H9 (cell line): ENCODE measurements at regions not wholly inside any gene's neighbourhood (a gene's known extent, or its start where the extent isn't known, plus 50 kb on each side); places are given as distances from the start of the nearest gene placed in this dataset.

Experiments
- DNase-seq: peaks from one replicate; pipeline ENCODE4 v3.0.0-alpha.2; 2017
- H2AFZ ChIP-seq: one replicate; pipeline ENCODE4 v1.6.1; 2013; ENCODE audit warnings: mild to moderate bottlenecking, low read length, control low read depth, moderate library complexity
- H2AK5ac ChIP-seq: 2 replicates; pipeline ENCODE4 v1.6.1; 2013; ENCODE audit warnings: low read length, control low read depth, mixed read lengths; ENCODE audit not compliant: insufficient read length
- H2BK120ac ChIP-seq: one replicate; pipeline ENCODE4 v1.6.1; 2013; ENCODE audit warnings: low read depth, mild to moderate bottlenecking, low read length, control low read depth, inconsistent platforms; ENCODE audit not compliant: poor library complexity, severe bottlenecking
- H2BK12ac ChIP-seq: 2 replicates; pipeline ENCODE4 v1.6.1; 2013; ENCODE audit warnings: low read length, control low read depth, mixed read lengths, low read depth; ENCODE audit not compliant: insufficient read length
- H2BK15ac ChIP-seq: 2 replicates; pipeline ENCODE4 v1.6.1; 2013; ENCODE audit warnings: low read depth, low read length, control low read depth
- H2BK20ac ChIP-seq: one replicate; pipeline ENCODE4 v1.6.1; 2013; ENCODE audit warnings: low read depth, mild to moderate bottlenecking, low read length, control low read depth, inconsistent platforms; ENCODE audit not compliant: poor library complexity, severe bottlenecking
- H2BK5ac ChIP-seq: 2 replicates; pipeline ENCODE4 v1.6.1; 2013; ENCODE audit warnings: low read length, control low read depth, mixed read lengths; ENCODE audit not compliant: insufficient read length
- H3K14ac ChIP-seq: 2 replicates; pipeline ENCODE4 v1.6.1; 2013; ENCODE audit warnings: low read length, control low read depth; ENCODE audit not compliant: insufficient read depth
- H3K18ac ChIP-seq: 2 replicates; pipeline ENCODE4 v1.6.1; 2013; ENCODE audit warnings: low read depth, mild to moderate bottlenecking, mixed read lengths, low read length, control low read depth; ENCODE audit not compliant: insufficient read length
- H3K23ac ChIP-seq: 2 replicates; pipeline ENCODE4 v1.6.1; 2013; ENCODE audit warnings: low read length, control low read depth, mixed read lengths, low read depth; ENCODE audit not compliant: insufficient read length
- H3K23me2 ChIP-seq: 2 replicates; pipeline ENCODE4 v1.6.1; 2013; ENCODE audit warnings: low read depth, mild to moderate bottlenecking, mixed read lengths, low read length, control low read depth; ENCODE audit not compliant: insufficient read length, poor library complexity, severe bottlenecking
- H3K27ac ChIP-seq: 2 replicates; pipeline ENCODE4 v1.5.1; 2013; ENCODE audit warnings: low read length, control low read depth, mixed read lengths, low read depth; ENCODE audit not compliant: insufficient read length
- H3K27me3 ChIP-seq: 2 replicates; pipeline ENCODE4 v1.6.1; 2013; ENCODE audit warnings: low read length, control low read depth, inconsistent platforms; ENCODE audit not compliant: insufficient read depth
- H3K4ac ChIP-seq: 2 replicates; pipeline ENCODE4 v1.6.1; 2013; ENCODE audit warnings: low read depth, mild to moderate bottlenecking, control low read depth, inconsistent platforms, low read length, moderate library complexity
- H3K4me1 ChIP-seq: 2 replicates; pipeline ENCODE4 v1.6.1; 2013; ENCODE audit warnings: low read length, control low read depth, inconsistent platforms; ENCODE audit not compliant: insufficient read depth
- H3K4me2 ChIP-seq: 2 replicates; pipeline ENCODE4 v1.6.1; 2013; ENCODE audit warnings: low read length, control low read depth, mixed read lengths; ENCODE audit not compliant: insufficient read length, insufficient read depth
- H3K56ac ChIP-seq: 2 replicates; pipeline ENCODE4 v1.6.1; 2013; ENCODE audit warnings: low read depth, mild to moderate bottlenecking, mixed read lengths, low read length, control low read depth; ENCODE audit not compliant: insufficient read length
- H3K79me1 ChIP-seq: 2 replicates; pipeline ENCODE4 v1.6.1; 2013; ENCODE audit warnings: low read depth, mild to moderate bottlenecking, moderate library complexity, low read length, control low read depth, inconsistent platforms; ENCODE audit not compliant: insufficient read depth, poor library complexity, severe bottlenecking
- H3K79me2 ChIP-seq: 2 replicates; pipeline ENCODE4 v1.6.1; 2013; ENCODE audit warnings: low read length, control low read depth, inconsistent platforms; ENCODE audit not compliant: insufficient read depth
- H3K9ac ChIP-seq: 2 replicates; pipeline ENCODE4 v1.6.1; 2013; ENCODE audit warnings: low read length, control low read depth, mixed read lengths; ENCODE audit not compliant: insufficient read length; ENCODE audit errors: extremely low read depth
- H3K9me3 ChIP-seq: one replicate; pipeline ENCODE4 v1.6.1; 2013; ENCODE audit warnings: low read depth, low read length, inconsistent platforms; ENCODE audit not compliant: control insufficient read depth
- H3T11ph ChIP-seq: one replicate; pipeline ENCODE4 v1.6.1; 2013; ENCODE audit warnings: mild to moderate bottlenecking, low read length, control low read depth, inconsistent platforms
- H4K20me1 ChIP-seq: one replicate; pipeline ENCODE4 v1.6.1; 2013; ENCODE audit not compliant: control insufficient read depth, insufficient read length, insufficient read depth
- H4K5ac ChIP-seq: 2 replicates; pipeline ENCODE4 v1.6.1; 2013; ENCODE audit warnings: low read depth, mild to moderate bottlenecking, mixed read lengths, low read length, control low read depth; ENCODE audit not compliant: insufficient read length
- H4K8ac ChIP-seq: replicated peaks from 2 replicates; pipeline ENCODE4 v1.6.1; 2013; ENCODE audit warnings: low read length, control low read depth, mixed read lengths, low read depth; ENCODE audit not compliant: insufficient read length
- H4K91ac ChIP-seq: 2 replicates; pipeline ENCODE4 v1.6.1; 2013; ENCODE audit warnings: low read depth, mild to moderate bottlenecking, moderate library complexity, mixed read lengths, low read length, control low read depth; ENCODE audit not compliant: insufficient read length
- H3K27ac Mint-ChIP-seq, 3 experiments: 2 replicates in 2 of 3; 3 replicates in 1 of 3; pipeline ENCODE4 v1.8.0; 2020 to 2021; ENCODE audit warnings: mixed read lengths in 3 of 3, mild to moderate bottlenecking in 1 of 3, moderate library complexity in 1 of 3
- H3K27me3 Mint-ChIP-seq: 2 replicates; pipeline ENCODE4 v1.8.0; 2021; ENCODE audit warnings: low read depth, mild to moderate bottlenecking, moderate library complexity, mixed read lengths
- H3K36me3 Mint-ChIP-seq, 3 experiments: 2 replicates in 2 of 3; 3 replicates in 1 of 3; pipeline ENCODE4 v1.8.0; 2020 to 2021; ENCODE audit warnings: low read depth in 3 of 3, mixed read lengths in 3 of 3; ENCODE audit not compliant: insufficient read depth in 1 of 3
- H3K4me1 Mint-ChIP-seq, 2 experiments: 2 replicates each; pipeline ENCODE4 v1.8.0; 2020; ENCODE audit warnings: mixed read lengths in 2 of 2
- H3K4me3 Mint-ChIP-seq, 2 experiments: 2 replicates in 1 of 2; 3 replicates in 1 of 2; pipeline ENCODE4 v1.8.0; 2020 to 2021; ENCODE audit warnings: mild to moderate bottlenecking in 2 of 2, mixed read lengths in 2 of 2, moderate library complexity in 1 of 2
- H3K9me3 Mint-ChIP-seq, 2 experiments: 2 replicates in 1 of 2; 3 replicates in 1 of 2; pipeline ENCODE4 v1.8.0; 2020; ENCODE audit warnings: mild to moderate bottlenecking in 2 of 2, mixed read lengths in 2 of 2, moderate library complexity in 1 of 2
- WGBS: extraction: QIAGEN DNeasy Blood & Tissue Kit; methylation state at CpG from one replicate; pipeline ENCODE4 v1.1.7; 2013; ENCODE audit warnings: missing lambda C conversion rate, low lambda C conversion rate, mixed read lengths; ENCODE audit not compliant: insufficient read length; ENCODE audit errors: extremely low coverage; 5-methylcytosine and 5-hydroxymethylcytosine counted together
- TF ChIP-seq, protein P1 (sequence below): fragments of 200-600 bp; sonication (generic); conservative IDR thresholded peaks from 3 replicates; pipeline ENCODE4 v1.8.0; 2021; ENCODE audit warnings: antibody characterized with exemption, mild to moderate bottlenecking

GRCh38 chr1:194787001-194787400, 1600.6 kb upstream of the B3GALT2 start:
- Histone ChIP-seq H3K79me2 (no peaks in the 10 kb centered on the region), H4K20me1 (no peaks in the 10 kb centered on the region), H2BK120ac (no peak overlapping the region), H4K5ac (no peak overlapping the region), H4K8ac (no peak overlapping the region), H2AK5ac (no peak overlapping the region), H3K9me3 (no peaks in the 10 kb centered on the region), H3T11ph (no peak overlapping the region), H2BK20ac (no peak overlapping the region), H2AFZ (no peak overlapping the region), H2BK15ac (no peak overlapping the region), H3K14ac (no peak overlapping the region), H3K56ac (no peak overlapping the region), H3K4ac (no peak overlapping the region), H3K27ac (no peak overlapping the region), H2BK12ac (no peak overlapping the region), H3K23me2 (no peaks in the 10 kb centered on the region), H4K91ac (no peak overlapping the region), H3K18ac (no peak overlapping the region), H3K4me2 (no peak overlapping the region), H3K4me1 (no peaks in the 10 kb centered on the region), H2BK5ac (no peak overlapping the region), H3K23ac (no peak overlapping the region), H3K9ac (no peak overlapping the region), H3K27me3 (no peaks in the 10 kb centered on the region), H3K79me1 (no peaks in the 10 kb centered on the region)
- Mint-ChIP-seq H3K27ac (no peak overlapping the region), H3K4me1 (no peaks in the 10 kb centered on the region), H3K27me3 (no peaks in the 10 kb centered on the region), H3K36me3 (no peaks in the 10 kb centered on the region), H3K9me3 (no peaks in the 10 kb centered on the region; a peak in 1 of 5 replicates), H3K4me3 (no peak overlapping the region)
- DNase-seq = no peak
- no CpG with 5 or more reads among the region's 3 CpGs for WGBS
- TF ChIP-seq, protein P1, sequence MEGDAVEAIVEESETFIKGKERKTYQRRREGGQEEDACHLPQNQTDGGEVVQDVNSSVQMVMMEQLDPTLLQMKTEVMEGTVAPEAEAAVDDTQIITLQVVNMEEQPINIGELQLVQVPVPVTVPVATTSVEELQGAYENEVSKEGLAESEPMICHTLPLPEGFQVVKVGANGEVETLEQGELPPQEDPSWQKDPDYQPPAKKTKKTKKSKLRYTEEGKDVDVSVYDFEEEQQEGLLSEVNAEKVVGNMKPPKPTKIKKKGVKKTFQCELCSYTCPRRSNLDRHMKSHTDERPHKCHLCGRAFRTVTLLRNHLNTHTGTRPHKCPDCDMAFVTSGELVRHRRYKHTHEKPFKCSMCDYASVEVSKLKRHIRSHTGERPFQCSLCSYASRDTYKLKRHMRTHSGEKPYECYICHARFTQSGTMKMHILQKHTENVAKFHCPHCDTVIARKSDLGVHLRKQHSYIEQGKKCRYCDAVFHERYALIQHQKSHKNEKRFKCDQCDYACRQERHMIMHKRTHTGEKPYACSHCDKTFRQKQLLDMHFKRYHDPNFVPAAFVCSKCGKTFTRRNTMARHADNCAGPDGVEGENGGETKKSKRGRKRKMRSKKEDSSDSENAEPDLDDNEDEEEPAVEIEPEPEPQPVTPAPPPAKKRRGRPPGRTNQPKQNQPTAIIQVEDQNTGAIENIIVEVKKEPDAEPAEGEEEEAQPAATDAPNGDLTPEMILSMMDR = no peak
